Fibroblast of lung (primary cell): ENCODE measurements at regions not wholly inside any gene's neighbourhood (a gene's known extent, or its start where the extent isn't known, plus 50 kb on each side); places are given as distances from the start of the nearest gene placed in this dataset.

Source experiments
- DNase-seq, 2 donors: peaks; one replicate each; pipeline versions ENCODE4 v3.0.0 to v3.0.0-alpha.2; 2010; ENCODE audit warnings: low read depth in 2 of 2
- H2AFZ ChIP-seq: 2 replicates; pipeline ENCODE4 v1.5.1; 2012; ENCODE audit warnings: low read length, control low read depth, inconsistent platforms
- H3K27ac ChIP-seq: 2 replicates; pipeline ENCODE4 v1.5.1; 2011; ENCODE audit warnings: low read length, control low read depth; ENCODE audit not compliant: insufficient read depth
- H3K27me3 ChIP-seq: 2 replicates; pipeline ENCODE4 v1.5.1; 2011; ENCODE audit warnings: mild to moderate bottlenecking, low read length; ENCODE audit not compliant: control insufficient read depth, insufficient read depth
- H3K36me3 ChIP-seq: 2 replicates; pipeline ENCODE4 v1.5.1; 2011; ENCODE audit warnings: low read length; ENCODE audit not compliant: control insufficient read depth, insufficient read depth
- H3K4me1 ChIP-seq: 2 replicates; pipeline ENCODE4 v1.5.1; 2011; ENCODE audit warnings: low read length; ENCODE audit not compliant: control insufficient read depth, insufficient read depth; ENCODE audit errors: extremely low read depth
- H3K4me2 ChIP-seq: 2 replicates; pipeline ENCODE4 v1.5.1; 2011; ENCODE audit warnings: low read length, control low read depth; ENCODE audit not compliant: insufficient read depth; ENCODE audit errors: extremely low read depth
- H3K4me3 ChIP-seq, 4 experiments: fragments of 200-600 bp in 1 of 4; sonication (generic) in 1 of 4; replicated peaks in 1 of 4; 2 replicates each; pipeline ENCODE4 v1.5.1; 2011 to 2016; ENCODE audit warnings: low read length in 4 of 4, low read depth in 3 of 4, mild to moderate bottlenecking in 3 of 4, control low read depth in 2 of 4, inconsistent platforms in 1 of 4, mixed read lengths in 1 of 4; ENCODE audit not compliant: insufficient read depth in 1 of 4; ENCODE audit errors: control extremely low read depth in 1 of 4
- H3K79me2 ChIP-seq: 2 replicates; pipeline ENCODE4 v1.5.1; 2012; ENCODE audit warnings: mild to moderate bottlenecking, low read length, inconsistent platforms; ENCODE audit not compliant: control insufficient read depth, insufficient read depth
- H3K9ac ChIP-seq: 2 replicates; pipeline ENCODE4 v1.5.1; 2011; ENCODE audit warnings: mild to moderate bottlenecking, low read length, control low read depth; ENCODE audit not compliant: insufficient read depth
- H3K9me3 ChIP-seq: 2 replicates; pipeline ENCODE4 v1.5.1; 2012; ENCODE audit warnings: low read depth, low read length; ENCODE audit not compliant: control insufficient read depth, insufficient read depth
- H4K20me1 ChIP-seq: 2 replicates; pipeline ENCODE4 v1.5.1; 2011; ENCODE audit warnings: low read length; ENCODE audit not compliant: control insufficient read depth, insufficient read depth; ENCODE audit errors: extremely low read depth
- EZH2 ChIP-seq: IDR thresholded peaks from 2 replicates; pipeline ENCODE4 v1.5.1; 2012; ENCODE audit warnings: low read length, control low read depth, mild to moderate bottlenecking; ENCODE audit errors: missing control alignments
- TF ChIP-seq, protein P1 (sequence below), 2 donors: IDR thresholded peaks in 1 of 2; conservative IDR thresholded peaks in 1 of 2; 1 replicate in 1 of 2; 2 replicates in 1 of 2; pipeline ENCODE4 v1.5.1; 2011 to 2012; ENCODE audit warnings: low read length in 2 of 2, control low read depth in 1 of 2, inconsistent platforms in 1 of 2, low read depth in 1 of 2, mild to moderate bottlenecking in 1 of 2

DNA sequence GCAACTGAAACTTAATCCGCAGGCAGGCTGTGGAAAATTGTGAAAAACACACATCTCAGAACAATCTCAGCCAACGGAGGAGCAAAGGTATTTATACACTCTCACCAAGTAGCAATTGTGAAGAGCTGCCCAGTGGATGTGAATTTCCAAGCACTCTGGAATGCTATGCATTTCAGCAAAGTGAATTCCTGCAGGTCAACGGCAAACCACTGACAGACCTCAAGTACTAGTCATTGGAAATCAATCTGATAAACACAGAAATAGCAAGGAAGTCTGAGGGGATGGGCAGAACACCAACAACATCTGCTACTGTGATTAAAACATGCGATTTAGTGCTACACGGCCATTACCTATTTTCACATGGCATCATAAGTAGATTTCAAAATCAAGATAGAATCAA is 429.1 kb downstream of the HTR1B start:
- H3K9ac ChIP-seq = no peak overlapping the region
- H3K27me3 ChIP-seq = no peaks in the 10 kb centered on the region
- peak; percentile 57 to 98 for DNase-seq
- H3K27ac ChIP-seq = no peak overlapping the region
- no peaks in the 10 kb centered on the region for H3K79me2 ChIP-seq
- TF ChIP-seq, protein P1, sequence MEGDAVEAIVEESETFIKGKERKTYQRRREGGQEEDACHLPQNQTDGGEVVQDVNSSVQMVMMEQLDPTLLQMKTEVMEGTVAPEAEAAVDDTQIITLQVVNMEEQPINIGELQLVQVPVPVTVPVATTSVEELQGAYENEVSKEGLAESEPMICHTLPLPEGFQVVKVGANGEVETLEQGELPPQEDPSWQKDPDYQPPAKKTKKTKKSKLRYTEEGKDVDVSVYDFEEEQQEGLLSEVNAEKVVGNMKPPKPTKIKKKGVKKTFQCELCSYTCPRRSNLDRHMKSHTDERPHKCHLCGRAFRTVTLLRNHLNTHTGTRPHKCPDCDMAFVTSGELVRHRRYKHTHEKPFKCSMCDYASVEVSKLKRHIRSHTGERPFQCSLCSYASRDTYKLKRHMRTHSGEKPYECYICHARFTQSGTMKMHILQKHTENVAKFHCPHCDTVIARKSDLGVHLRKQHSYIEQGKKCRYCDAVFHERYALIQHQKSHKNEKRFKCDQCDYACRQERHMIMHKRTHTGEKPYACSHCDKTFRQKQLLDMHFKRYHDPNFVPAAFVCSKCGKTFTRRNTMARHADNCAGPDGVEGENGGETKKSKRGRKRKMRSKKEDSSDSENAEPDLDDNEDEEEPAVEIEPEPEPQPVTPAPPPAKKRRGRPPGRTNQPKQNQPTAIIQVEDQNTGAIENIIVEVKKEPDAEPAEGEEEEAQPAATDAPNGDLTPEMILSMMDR (conservative IDR thresholded peaks at IDR 0.05 in 1 of 2, IDR thresholded peaks at IDR 0.05 in 1 of 2; ENCODE audit: low read depth in 1 of 2, low read length in 2 of 2) = no peak
- no peak for TF ChIP-seq EZH2
- H3K36me3 ChIP-seq = no peaks in the 10 kb centered on the region
- H2AFZ ChIP-seq = no peak overlapping the region
- no peak overlapping the region for H3K4me2 ChIP-seq
- no peaks in the 10 kb centered on the region for H3K9me3 ChIP-seq
- H3K4me3 ChIP-seq = no peak overlapping the region
- H4K20me1 ChIP-seq = no peaks in the 10 kb centered on the region
- no peaks in the 10 kb centered on the region for H3K4me1 ChIP-seq

DNA sequence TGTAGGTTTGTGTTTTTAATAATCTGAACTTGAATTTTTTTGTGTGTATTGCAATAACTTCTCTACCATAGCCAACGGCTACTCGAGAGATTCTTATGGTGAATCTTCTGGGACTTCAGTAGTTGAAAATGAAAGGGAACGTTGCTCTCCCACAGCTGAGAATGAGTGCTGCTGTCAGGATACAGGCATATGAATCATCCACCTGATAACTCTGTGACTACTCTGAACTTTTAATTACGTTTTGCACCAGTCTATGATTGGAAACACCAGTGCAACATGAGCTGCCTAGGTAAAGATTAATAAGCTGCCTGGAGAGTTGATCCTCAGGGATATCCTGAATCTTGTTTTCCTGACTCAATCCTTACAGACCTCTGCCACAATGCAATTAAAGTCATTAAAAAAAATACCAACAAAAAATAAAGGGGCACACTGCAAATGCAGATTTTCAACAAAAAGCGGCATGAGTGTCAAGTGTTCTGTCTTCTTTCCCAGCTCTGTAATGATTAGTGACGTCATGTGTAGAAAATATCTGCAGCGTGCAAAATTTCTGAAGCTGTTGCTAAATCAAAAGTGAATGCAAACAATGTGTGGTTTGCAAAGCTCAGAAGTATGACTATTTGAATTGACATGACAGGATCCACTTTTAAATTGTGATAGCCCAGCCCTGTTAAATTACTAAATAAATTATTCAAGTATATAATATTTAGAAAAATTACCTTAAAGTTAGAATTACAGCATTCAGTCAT is 432.2 kb downstream of the HTR1B start:
- no peak overlapping the region for H3K27ac ChIP-seq
- no peak overlapping the region for H3K4me2 ChIP-seq
- no peak overlapping the region for H3K4me3 ChIP-seq
- no peaks in the 10 kb centered on the region for H3K79me2 ChIP-seq
- peak in 1 of 2 donors; percentile 20 for DNase-seq
- H3K36me3 ChIP-seq = no peaks in the 10 kb centered on the region
- H3K9me3 ChIP-seq = no peaks in the 10 kb centered on the region
- H2AFZ ChIP-seq = no peak overlapping the region
- TF ChIP-seq EZH2 = no peak
- TF ChIP-seq, protein P1 (conservative IDR thresholded peaks at IDR 0.05 in 1 of 2, IDR thresholded peaks at IDR 0.05 in 1 of 2; ENCODE audit: low read depth in 1 of 2, low read length in 2 of 2) = no peak
- no peaks in the 10 kb centered on the region for H3K4me1 ChIP-seq
- H4K20me1 ChIP-seq = no peaks in the 10 kb centered on the region
- no peaks in the 10 kb centered on the region for H3K27me3 ChIP-seq
- no peak overlapping the region for H3K9ac ChIP-seq

DNA sequence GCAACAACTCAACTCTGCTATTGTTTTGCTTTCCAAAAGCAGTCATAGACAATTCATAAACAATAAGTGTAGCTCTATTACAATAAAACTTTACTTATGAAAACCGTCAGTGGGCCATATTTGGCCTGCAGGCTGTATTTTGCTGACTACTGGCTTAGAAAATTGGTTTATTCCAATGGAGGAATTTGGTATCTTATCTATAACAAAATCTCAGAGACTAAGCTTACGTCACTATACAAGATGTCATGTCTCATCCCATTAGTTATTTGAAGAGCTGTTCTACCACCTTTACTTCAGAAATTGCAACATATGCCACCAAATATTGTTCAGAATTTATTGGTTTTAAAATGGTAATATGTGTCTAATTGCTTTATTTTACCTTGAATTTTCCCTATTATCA is 436.9 kb downstream of the HTR1B start:
- no peaks in the 10 kb centered on the region for H3K27me3 ChIP-seq
- DNase-seq = no peak
- H3K36me3 ChIP-seq = no peaks in the 10 kb centered on the region
- no peaks in the 10 kb centered on the region for H3K9me3 ChIP-seq
- no peak overlapping the region for H2AFZ ChIP-seq
- TF ChIP-seq, protein P1 (conservative IDR thresholded peaks at IDR 0.05 in 1 of 2, IDR thresholded peaks at IDR 0.05 in 1 of 2; ENCODE audit: low read depth in 1 of 2, low read length in 2 of 2) = no peak
- no peak for TF ChIP-seq EZH2
- H3K27ac ChIP-seq = no peak overlapping the region
- no peak overlapping the region for H3K4me3 ChIP-seq
- H3K9ac ChIP-seq = no peak overlapping the region
- no peaks in the 10 kb centered on the region for H3K4me1 ChIP-seq
- H3K4me2 ChIP-seq = no peak overlapping the region
- H4K20me1 ChIP-seq = no peaks in the 10 kb centered on the region
- H3K79me2 ChIP-seq = no peaks in the 10 kb centered on the region
